H1 (cell line): ENCODE measurements at regions not wholly inside any gene's neighbourhood (a gene's known extent, or its start where the extent isn't known, plus 50 kb on each side); places are given as distances from the start of the nearest gene placed in this dataset.

Experiments used
- CTCF ChIA-PET: fragments of 300-600 bp; sonication (Branson Sonifier 250); formaldehyde crosslinking; loops from one replicate; lab custom pipeline; 2021; ENCODE audit not compliant: partially characterized antibody; lab: Charles Lee
- POLR2A ChIA-PET: fragments of 300-600 bp; sonication (Branson Sonifier 250); formaldehyde crosslinking; loops from one replicate; lab custom pipeline; 2021; ENCODE audit warnings: inconsistent platforms; ENCODE audit not compliant: partially characterized antibody; lab: Charles Lee
- DNase-seq, 2 experiments: peaks; one replicate each; pipeline versions ENCODE4 v3.0.0 to v3.0.0-alpha.2; 2010 to 2022; ENCODE audit warnings: low spot score in 2 of 2, low read depth in 1 of 2, mixed read lengths in 1 of 2
- FAIRE-seq: peaks from 2 replicates; lab custom pipeline; 2011; peaks lifted over from hg19 to GRCh38; lab: Jason Lieb, UNC
- H2AFZ ChIP-seq: 2 replicates; pipeline ENCODE4 v1.8.1; 2012; ENCODE audit warnings: low read length, inconsistent platforms
- H2AK5ac ChIP-seq: 2 replicates; pipeline ENCODE4 v1.6.1; 2013; ENCODE audit warnings: low read depth, low read length
- H2BK120ac ChIP-seq: replicated peaks from 2 replicates; pipeline ENCODE3; 2013; ENCODE audit warnings: low read depth, low read length, inconsistent platforms
- H2BK12ac ChIP-seq: 2 replicates; pipeline ENCODE4 v1.6.1; 2013; ENCODE audit warnings: low read depth, low read length
- H2BK15ac ChIP-seq: 2 replicates; pipeline ENCODE4 v1.6.1; 2013; ENCODE audit warnings: low read length
- H2BK20ac ChIP-seq: 2 replicates; pipeline ENCODE4 v1.6.1; 2013; ENCODE audit warnings: low read length
- H2BK5ac ChIP-seq: 2 replicates; pipeline ENCODE4 v1.6.1; 2013; ENCODE audit warnings: low read depth, low read length
- H3K14ac ChIP-seq: 2 replicates; pipeline ENCODE4 v1.6.1; 2013; ENCODE audit warnings: inconsistent platforms; ENCODE audit not compliant: insufficient read length
- H3K18ac ChIP-seq: 2 replicates; pipeline ENCODE4 v1.6.1; 2013; ENCODE audit warnings: low read length; ENCODE audit errors: extremely low read depth
- H3K23ac ChIP-seq: 2 replicates; pipeline ENCODE4 v1.6.1; 2013; ENCODE audit warnings: inconsistent platforms; ENCODE audit not compliant: insufficient read length
- H3K23me2 ChIP-seq: 2 replicates; pipeline ENCODE4 v1.6.1; 2013; ENCODE audit warnings: low read depth, low read length
- H3K27ac ChIP-seq: 2 replicates; pipeline ENCODE4 v1.6.1; 2011; ENCODE audit warnings: low read depth, low read length, inconsistent platforms
- H3K27me3 ChIP-seq, 4 experiments: replicated peaks in 1 of 4; 1 replicate in 1 of 4; 2 replicates in 3 of 4; pipeline versions ENCODE4 v1.6.1 to v1.8.1; 2011 to 2013; ENCODE audit warnings: low read length in 3 of 4, mild to moderate bottlenecking in 3 of 4, inconsistent platforms in 2 of 4, mixed read lengths in 2 of 4, moderate library complexity in 1 of 4; ENCODE audit not compliant: control insufficient read depth in 3 of 4, insufficient read depth in 3 of 4; ENCODE audit errors: extremely low read depth in 1 of 4
- H3K36me3 ChIP-seq, 4 experiments: 2 replicates each; pipeline versions ENCODE4 v1.6.1 to v1.8.1; 2011 to 2013; ENCODE audit warnings: mild to moderate bottlenecking in 4 of 4, low read length in 3 of 4, moderate library complexity in 2 of 4, control low read depth in 1 of 4, inconsistent platforms in 1 of 4; ENCODE audit not compliant: insufficient read depth in 4 of 4, control insufficient read depth in 2 of 4
- H3K4ac ChIP-seq: replicated peaks from 2 replicates; pipeline ENCODE3; 2013; ENCODE audit warnings: low read length, low read depth, mixed read lengths, inconsistent platforms; ENCODE audit not compliant: insufficient read length
- H3K4me1 ChIP-seq, 4 experiments: replicated peaks in 1 of 4; 1 replicate in 1 of 4; 2 replicates in 3 of 4; pipeline versions ENCODE4 v1.6.1 to v1.8.1; 2011 to 2013; ENCODE audit warnings: low read length in 3 of 4, inconsistent platforms in 2 of 4, mixed read lengths in 1 of 4; ENCODE audit not compliant: insufficient read depth in 4 of 4, control insufficient read depth in 3 of 4
- H3K4me2 ChIP-seq, 2 experiments: 2 replicates each; pipeline versions ENCODE4 v1.6.1 to v1.8.1; 2011 to 2013; ENCODE audit warnings: low read depth in 2 of 2, low read length in 2 of 2, control low read depth in 1 of 2, inconsistent platforms in 1 of 2, mild to moderate bottlenecking in 1 of 2; ENCODE audit not compliant: insufficient read depth in 1 of 2
- H3K4me3 ChIP-seq, 4 experiments: fragments of 200-600, 300-600 bp in 1 of 4; sonication (generic), shearing (Covaris generic), sonication (Bioruptor Twin) in 1 of 4; 2 replicates each; pipeline versions ENCODE4 v1.5.1 to v1.8.1; 2011 to 2016; ENCODE audit warnings: low read length in 4 of 4, low read depth in 3 of 4, control low read depth in 2 of 4, inconsistent platforms in 2 of 4, mild to moderate bottlenecking in 2 of 4, mixed read lengths in 1 of 4, moderate library complexity in 1 of 4; ENCODE audit not compliant: insufficient read depth in 2 of 4; ENCODE audit errors: extremely low read depth in 1 of 4
- H3K56ac ChIP-seq: replicated peaks from 2 replicates; pipeline ENCODE3; 2013; ENCODE audit warnings: low read depth, mild to moderate bottlenecking, mixed read lengths, low read length, inconsistent platforms; ENCODE audit not compliant: insufficient read length
- H3K79me1 ChIP-seq: 2 replicates; pipeline ENCODE4 v1.6.1; 2013; ENCODE audit warnings: low read depth, low read length, control low read depth
- H3K79me2 ChIP-seq, 2 experiments: 2 replicates each; pipeline versions ENCODE4 v1.6.1 to v1.8.1; 2012 to 2013; ENCODE audit warnings: low read length in 2 of 2, mild to moderate bottlenecking in 2 of 2, inconsistent platforms in 1 of 2; ENCODE audit not compliant: insufficient read depth in 2 of 2, control insufficient read depth in 1 of 2
- H3K9ac ChIP-seq, 4 experiments: replicated peaks in 1 of 4; 1 replicate in 1 of 4; 2 replicates in 3 of 4; pipeline versions ENCODE4 v1.6.1 to v1.8.1; 2011 to 2013; ENCODE audit warnings: low read depth in 3 of 4, low read length in 3 of 4, control low read depth in 2 of 4, mild to moderate bottlenecking in 2 of 4, moderate library complexity in 2 of 4, inconsistent platforms in 1 of 4; ENCODE audit errors: extremely low read depth in 1 of 4
- H3K9me3 ChIP-seq, 2 experiments: 2 replicates each; pipeline versions ENCODE4 v1.6.1 to v1.8.1; 2012 to 2013; ENCODE audit warnings: mild to moderate bottlenecking in 2 of 2, moderate library complexity in 2 of 2, control low read depth in 1 of 2, inconsistent platforms in 1 of 2, low read depth in 1 of 2, low read length in 1 of 2, mixed read lengths in 1 of 2; ENCODE audit not compliant: insufficient read depth in 2 of 2
- H4K20me1 ChIP-seq, 2 experiments: replicated peaks in 1 of 2; 2 replicates each; pipeline versions ENCODE3 to v1.8.1; 2011 to 2013; ENCODE audit warnings: inconsistent platforms in 2 of 2, low read length in 2 of 2, mild to moderate bottlenecking in 1 of 2; ENCODE audit not compliant: insufficient read depth in 2 of 2, control insufficient read depth in 1 of 2
- H4K5ac ChIP-seq: 2 replicates; pipeline ENCODE4 v1.6.1; 2013; ENCODE audit warnings: low read length, low read depth, mixed read lengths, inconsistent platforms; ENCODE audit not compliant: insufficient read length
- H4K8ac ChIP-seq: 2 replicates; pipeline ENCODE4 v1.8.0; 2013; ENCODE audit warnings: mild to moderate bottlenecking, moderate library complexity, low read length, inconsistent platforms; ENCODE audit not compliant: insufficient read depth; ENCODE audit errors: extremely low read depth
- H4K91ac ChIP-seq: replicated peaks from 2 replicates; pipeline ENCODE3; 2013; ENCODE audit warnings: low read length, mixed read lengths, inconsistent platforms; ENCODE audit not compliant: insufficient read length
- BACH1 ChIP-seq: IDR thresholded peaks from 2 replicates; pipeline ENCODE4 v1.6.1; 2012; ENCODE audit warnings: low read length, improper control_type of control experiment
- EP300 ChIP-seq, 2 experiments: IDR thresholded peaks; 1 replicate in 1 of 2; 2 replicates in 1 of 2; pipeline ENCODE4 v1.6.1; 2011 to 2012; ENCODE audit warnings: low read depth in 2 of 2, low read length in 2 of 2, mild to moderate bottlenecking in 2 of 2, borderline replicate concordance in 1 of 2, inconsistent platforms in 1 of 2, moderate library complexity in 1 of 2
- GTF2F1 ChIP-seq: IDR thresholded peaks from 2 replicates; pipeline ENCODE4 v1.6.1; 2012; ENCODE audit warnings: low read depth, low read length, improper control_type of control experiment, borderline replicate concordance
- HDAC6 ChIP-seq: IDR thresholded peaks from one replicate; pipeline ENCODE4 v1.7.1; 2012; ENCODE audit warnings: low read depth, mild to moderate bottlenecking, inconsistent platforms, low read length, moderate library complexity
- RXRA ChIP-seq: IDR thresholded peaks from 2 replicates; pipeline ENCODE4 v1.6.1; 2011; ENCODE audit warnings: low read depth, mild to moderate bottlenecking, low read length, moderate library complexity; ENCODE audit not compliant: insufficient read depth
- SAP30 ChIP-seq: fragments of 300-600 bp; sonication (generic); IDR thresholded peaks from 2 replicates; pipeline ENCODE4 v1.7.1; 2012; ENCODE audit warnings: low read length, moderate library complexity, mild to moderate bottlenecking, inconsistent platforms; ENCODE audit not compliant: insufficient read depth, insufficient replicate concordance
- SIX5 ChIP-seq: IDR thresholded peaks from 2 replicates; pipeline ENCODE4 v1.6.1; 2011; ENCODE audit warnings: mild to moderate bottlenecking, low read depth, low read length
- TEAD4 ChIP-seq: IDR thresholded peaks from 2 replicates; pipeline ENCODE4 v1.6.1; 2012; ENCODE audit warnings: low read depth, low read length, inconsistent platforms, mixed read lengths
- YY1 ChIP-seq: IDR thresholded peaks from 2 replicates; pipeline ENCODE4 v1.6.1; 2011; ENCODE audit warnings: low read depth, mild to moderate bottlenecking, low read length
- WGBS, 2 experiments: shearing (Covaris generic) in 1 of 2; methylation state at CpG; one replicate each; pipeline versions ENCODE4 v1.1.6 to v1.1.7; 2013 to 2015; ENCODE audit warnings: low lambda C conversion rate in 2 of 2, mixed read lengths in 2 of 2, inconsistent platforms in 1 of 2, low coverage in 1 of 2, missing lambda C conversion rate in 1 of 2; ENCODE audit not compliant: insufficient replicate concordance in 2 of 2, insufficient coverage in 1 of 2, insufficient read length in 1 of 2; ENCODE audit errors: extremely low coverage in 1 of 2, missing lambda C conversion rate in 1 of 2; 5-methylcytosine and 5-hydroxymethylcytosine counted together

GRCh38 chr2:128473175-128474035 is 154.7 kb upstream of the HS6ST1 start:
- no peak for TF ChIP-seq BACH1
- no peak for TF ChIP-seq SIX5
- TF ChIP-seq YY1, result no peak
- no peak for TF ChIP-seq EP300 (IDR thresholded peaks at IDR 0.05; ENCODE audit: borderline replicate concordance in 1 of 2, low read depth in 2 of 2, low read length in 2 of 2)
- TF ChIP-seq GTF2F1, result no peak
- no peak for TF ChIP-seq HDAC6
- TF ChIP-seq TEAD4, result no peak
- TF ChIP-seq RXRA, result no peak
- TF ChIP-seq SAP30, result no peak
- TF ChIP-seq, all 59 proteins: peak for 0
- no peaks in the 10 kb centered on the region for H4K20me1 ChIP-seq
- H3K56ac ChIP-seq, result no peak overlapping the region
- no peaks in the 10 kb centered on the region for H3K27me3 ChIP-seq
- no peak overlapping the region for H3K18ac ChIP-seq
- no peak overlapping the region for H4K5ac ChIP-seq
- no peak overlapping the region for H2BK5ac ChIP-seq
- ChIA-PET CTCF (interaction anchor here (1.3 to 1.5 kb wide), 4 partner anchors 13 to 124 kb away, joined by 3 to 5 read pairs (median 4); no protein-coding TSS in a partner anchor), POLR2A (interaction anchor here (0.6 kb wide), 1 partner anchor 222 kb away, joined by 4 read pairs; no protein-coding TSS in a partner anchor)
- peak overlapping the region; percentile 29 for H4K8ac ChIP-seq
- no peaks in the 10 kb centered on the region for H3K79me2 ChIP-seq
- H2AFZ ChIP-seq, result peak overlapping the region; percentile 6; the same call in 1 of the 2 replicates
- H3K4ac ChIP-seq, result no peak overlapping the region
- peaks cover 21 to 22% of the 10 kb centered on the region in 2 experiments for H3K9me3 ChIP-seq
- peak overlapping the region in 1 of 2 experiments; percentile 7; a peak in 1 of 4 replicates for H3K4me2 ChIP-seq
- no peak overlapping the region for H3K14ac ChIP-seq
- FAIRE-seq, result no peak
- peak overlapping the region; percentile 88; the same call in 1 of the 2 replicates for H2BK12ac ChIP-seq
- peak in 1 of 2 experiments; percentile 46 for DNase-seq
- H3K9ac ChIP-seq, result no peak overlapping the region
- no peaks in the 10 kb centered on the region for H3K23me2 ChIP-seq
- H2BK120ac ChIP-seq, result no peak overlapping the region
- H3K27ac ChIP-seq, result no peak overlapping the region
- no peak overlapping the region for H4K91ac ChIP-seq
- no peak overlapping the region; the same call in 1 of the 2 replicates for H2BK20ac ChIP-seq
- no peak overlapping the region for H3K23ac ChIP-seq
- peak overlapping the region; percentile 47; the same call in 1 of the 2 replicates for H2BK15ac ChIP-seq
- H3K79me1 ChIP-seq, result no peaks in the 10 kb centered on the region
- 85% methylated on average over 21 of the region's 26 CpGs; no CpG with 5 or more reads in 1 of the 2 experiments for WGBS, 2 experiments
- H3K36me3 ChIP-seq, result no peaks in the 10 kb centered on the region
- 0 out of 2 replicates have a peak overlapping the region, but pooled peaks have one; percentile 46 for H2AK5ac ChIP-seq
- peaks cover 0 to 7% (median 0%) of the 10 kb centered on the region in 4 experiments; a peak in 3 of 7 replicates for H3K4me1 ChIP-seq
- no peak overlapping the region for H3K4me3 ChIP-seq
